ENCODE measurements at regions not wholly inside any gene's neighbourhood (a gene's known extent, or its start where the extent isn't known, plus 50 kb on each side); places are given as distances from the start of the nearest gene placed in this dataset.

- TF ChIP-seq, protein P1, sequence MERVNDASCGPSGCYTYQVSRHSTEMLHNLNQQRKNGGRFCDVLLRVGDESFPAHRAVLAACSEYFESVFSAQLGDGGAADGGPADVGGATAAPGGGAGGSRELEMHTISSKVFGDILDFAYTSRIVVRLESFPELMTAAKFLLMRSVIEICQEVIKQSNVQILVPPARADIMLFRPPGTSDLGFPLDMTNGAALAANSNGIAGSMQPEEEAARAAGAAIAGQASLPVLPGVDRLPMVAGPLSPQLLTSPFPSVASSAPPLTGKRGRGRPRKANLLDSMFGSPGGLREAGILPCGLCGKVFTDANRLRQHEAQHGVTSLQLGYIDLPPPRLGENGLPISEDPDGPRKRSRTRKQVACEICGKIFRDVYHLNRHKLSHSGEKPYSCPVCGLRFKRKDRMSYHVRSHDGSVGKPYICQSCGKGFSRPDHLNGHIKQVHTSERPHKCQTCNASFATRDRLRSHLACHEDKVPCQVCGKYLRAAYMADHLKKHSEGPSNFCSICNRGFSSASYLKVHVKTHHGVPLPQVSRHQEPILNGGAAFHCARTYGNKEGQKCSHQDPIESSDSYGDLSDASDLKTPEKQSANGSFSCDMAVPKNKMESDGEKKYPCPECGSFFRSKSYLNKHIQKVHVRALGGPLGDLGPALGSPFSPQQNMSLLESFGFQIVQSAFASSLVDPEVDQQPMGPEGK (CRISPR knock-in tag; IDR thresholded peaks at IDR 0.05; ENCODE audit: borderline replicate concordance) = no peak
- TF ChIP-seq ZNF565 (CRISPR knock-in tag; conservative IDR thresholded peaks at IDR 0.05; ENCODE audit: low read depth) (no peak), CREB5 (CRISPR knock-in tag; IDR thresholded peaks at IDR 0.05; ENCODE audit: low read depth) (no peak), ISL1 (CRISPR knock-in tag; IDR thresholded peaks at IDR 0.05) (no peak), PPARA (CRISPR knock-in tag; IDR thresholded peaks at IDR 0.05; ENCODE audit: borderline replicate concordance) (no peak), ARNTL (CRISPR knock-in tag; IDR thresholded peaks at IDR 0.05; ENCODE audit: borderline replicate concordance, low read depth) (no peak)
Measured at GRCh38 chr18:73509460-73509859, 638.2 kb downstream of the FBXO15 start.
